GM13976 (cell line): ENCODE measurements at regions not wholly inside any gene's neighbourhood (a gene's known extent, or its start where the extent isn't known, plus 50 kb on each side); places are given as distances from the start of the nearest gene placed in this dataset.

Source experiments
- DNase-seq: peaks from one replicate; pipeline ENCODE4 v3.0.0; 2012; ENCODE audit warnings: low spot score
- in situ Hi-C: fragments of 300-500 bp; cut with MboI; formaldehyde crosslinking; loops from one replicate; pipeline ENCODE4 v1.12.0; 2022; ENCODE audit warnings: low sequenced_read_pairs, mixed read lengths, inconsistent platforms; ENCODE audit not compliant: unreplicated experiment
- TF ChIP-seq, protein P1 (sequence below): IDR thresholded peaks from 2 replicates; pipeline ENCODE4 v1.5.1; 2012; ENCODE audit warnings: borderline replicate concordance, mild to moderate bottlenecking; ENCODE audit not compliant: insufficient read depth; ENCODE audit errors: extremely low read depth, missing control alignments, control extremely low read depth

DNA sequence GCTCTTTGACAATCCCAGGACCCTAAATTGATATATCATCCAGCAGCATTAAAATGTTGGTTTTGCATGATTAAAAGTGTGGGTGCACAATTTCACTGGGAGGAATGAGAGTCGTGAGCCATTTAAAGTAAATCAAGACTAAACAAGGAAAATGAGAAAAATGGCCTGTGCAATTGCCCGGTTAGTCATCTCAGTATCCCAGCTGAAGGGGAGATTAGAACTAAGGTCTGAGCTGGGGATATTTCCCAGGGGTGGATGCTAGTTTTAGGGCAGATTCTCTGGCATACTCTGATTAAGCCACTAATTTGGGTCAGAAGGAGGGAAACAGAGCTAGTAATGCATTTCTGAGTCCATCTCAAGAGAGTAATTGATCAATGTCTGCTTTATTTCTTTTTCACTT is 177.2 kb downstream of the EN1 start:
- DNase-seq: no peak
- in situ Hi-C loops: no loop called here
- TF ChIP-seq, protein P1, sequence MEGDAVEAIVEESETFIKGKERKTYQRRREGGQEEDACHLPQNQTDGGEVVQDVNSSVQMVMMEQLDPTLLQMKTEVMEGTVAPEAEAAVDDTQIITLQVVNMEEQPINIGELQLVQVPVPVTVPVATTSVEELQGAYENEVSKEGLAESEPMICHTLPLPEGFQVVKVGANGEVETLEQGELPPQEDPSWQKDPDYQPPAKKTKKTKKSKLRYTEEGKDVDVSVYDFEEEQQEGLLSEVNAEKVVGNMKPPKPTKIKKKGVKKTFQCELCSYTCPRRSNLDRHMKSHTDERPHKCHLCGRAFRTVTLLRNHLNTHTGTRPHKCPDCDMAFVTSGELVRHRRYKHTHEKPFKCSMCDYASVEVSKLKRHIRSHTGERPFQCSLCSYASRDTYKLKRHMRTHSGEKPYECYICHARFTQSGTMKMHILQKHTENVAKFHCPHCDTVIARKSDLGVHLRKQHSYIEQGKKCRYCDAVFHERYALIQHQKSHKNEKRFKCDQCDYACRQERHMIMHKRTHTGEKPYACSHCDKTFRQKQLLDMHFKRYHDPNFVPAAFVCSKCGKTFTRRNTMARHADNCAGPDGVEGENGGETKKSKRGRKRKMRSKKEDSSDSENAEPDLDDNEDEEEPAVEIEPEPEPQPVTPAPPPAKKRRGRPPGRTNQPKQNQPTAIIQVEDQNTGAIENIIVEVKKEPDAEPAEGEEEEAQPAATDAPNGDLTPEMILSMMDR: no peak

DNA sequence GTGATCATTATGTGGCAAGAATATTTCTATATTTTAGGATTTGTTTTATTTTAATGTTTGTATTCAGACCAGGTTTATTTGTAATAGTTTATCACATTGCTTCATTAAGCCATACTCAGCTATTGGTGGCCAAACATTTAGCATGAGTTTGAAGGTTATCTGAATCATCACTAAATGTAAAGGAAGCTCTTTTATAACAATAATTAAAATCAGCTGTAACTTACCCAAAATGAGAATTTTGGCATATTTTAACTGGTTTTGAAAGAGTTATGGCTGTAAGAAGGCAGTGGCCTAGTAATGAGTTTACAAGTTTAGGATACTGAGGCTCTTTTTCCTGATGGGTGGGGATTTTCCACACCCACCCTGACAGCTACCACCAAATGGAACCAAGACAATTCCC is 177.8 kb downstream of the EN1 start:
- in situ Hi-C loops: no loop called here
- no peak for DNase-seq
- TF ChIP-seq, protein P1: no peak

DNA sequence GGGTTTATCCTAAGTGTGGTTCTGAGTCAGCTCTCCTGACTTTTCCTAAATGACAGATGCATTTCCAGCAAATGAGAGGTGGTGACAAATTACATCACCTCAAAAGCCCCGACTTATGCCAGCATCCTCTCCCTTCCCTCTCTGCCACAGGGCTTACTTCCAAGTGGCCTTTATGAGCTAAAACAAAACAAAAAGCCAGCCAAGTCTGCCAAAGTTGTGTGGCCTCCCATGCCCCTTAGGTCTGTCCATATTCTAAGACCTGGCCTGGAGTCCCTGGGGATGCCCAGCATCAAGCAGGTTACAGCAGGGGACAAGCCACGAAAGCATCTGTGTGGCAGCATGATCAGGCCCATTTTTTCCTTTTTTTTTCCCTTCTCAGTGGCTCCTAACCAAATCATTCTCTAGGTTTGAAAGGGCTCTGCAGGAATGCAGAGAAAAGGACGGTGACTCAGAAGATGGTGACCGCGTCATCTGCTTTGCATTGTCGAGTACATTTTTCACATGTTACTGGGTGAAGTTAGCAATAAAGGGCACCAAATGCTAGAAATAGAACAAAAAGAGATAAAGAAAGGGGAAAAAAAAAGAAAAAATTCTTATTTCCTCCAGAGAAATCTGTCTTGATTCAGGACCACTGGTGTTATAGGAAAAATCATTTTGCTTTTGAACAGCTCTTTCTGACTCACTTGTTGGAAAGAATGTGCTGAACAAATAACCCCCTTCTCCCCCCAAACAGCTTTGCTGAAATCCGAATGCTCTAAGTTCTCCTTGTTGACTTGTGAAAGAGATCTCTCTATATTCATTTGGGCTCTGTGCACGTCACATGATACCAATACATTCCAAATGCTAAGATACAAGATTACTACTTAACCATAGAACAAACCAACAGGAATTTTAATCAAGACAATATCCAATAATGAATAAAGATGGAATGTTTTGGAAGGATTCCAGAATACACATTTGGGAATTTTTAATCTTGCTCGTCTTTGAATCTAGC is 178.7 kb downstream of the EN1 start:
- TF ChIP-seq, protein P1: no peak
- in situ Hi-C loops: no loop called here
- no peak for DNase-seq

DNA sequence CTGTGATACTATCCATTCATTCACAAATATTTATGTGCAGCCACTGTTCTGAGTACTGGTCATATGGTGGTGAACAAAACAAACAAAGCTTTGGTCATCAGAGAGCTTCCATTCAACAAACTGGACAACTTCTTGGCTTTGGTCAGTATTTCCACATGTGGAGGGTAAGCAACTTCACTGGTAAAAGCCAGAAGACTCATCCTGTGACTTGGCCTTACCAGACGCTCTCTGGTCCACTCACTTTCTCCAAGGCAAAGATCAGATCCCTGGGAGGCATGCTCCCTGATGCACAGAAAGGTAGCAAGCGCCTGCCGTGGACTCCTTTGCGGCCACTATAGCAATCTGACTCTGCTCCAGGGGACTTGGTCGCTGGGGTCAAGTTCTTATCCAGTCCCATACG is 179.5 kb downstream of the EN1 start:
- no peak for DNase-seq
- TF ChIP-seq, protein P1: no peak
- in situ Hi-C loops: no loop called here

DNA sequence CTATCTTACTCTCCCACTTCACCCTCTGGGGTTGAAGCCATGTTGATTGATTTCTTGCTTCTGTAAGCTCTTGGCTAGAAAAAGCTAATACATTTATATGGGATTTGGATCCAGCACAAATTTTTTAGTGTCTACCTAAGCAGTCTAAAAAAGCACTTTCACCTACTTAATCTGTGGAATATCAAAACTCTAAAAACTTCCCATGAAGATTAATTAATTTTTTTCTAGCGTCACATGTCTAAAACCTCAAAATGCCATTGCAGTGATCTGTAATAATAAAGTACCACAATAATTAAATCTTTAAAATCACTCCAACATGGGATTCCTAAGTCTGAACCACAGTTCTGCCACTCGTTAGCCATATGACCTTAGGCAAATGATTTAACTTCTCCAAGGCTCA is 180.1 kb downstream of the EN1 start:
- no peak for DNase-seq
- TF ChIP-seq, protein P1: no peak
- in situ Hi-C loops: no loop called here

DNA sequence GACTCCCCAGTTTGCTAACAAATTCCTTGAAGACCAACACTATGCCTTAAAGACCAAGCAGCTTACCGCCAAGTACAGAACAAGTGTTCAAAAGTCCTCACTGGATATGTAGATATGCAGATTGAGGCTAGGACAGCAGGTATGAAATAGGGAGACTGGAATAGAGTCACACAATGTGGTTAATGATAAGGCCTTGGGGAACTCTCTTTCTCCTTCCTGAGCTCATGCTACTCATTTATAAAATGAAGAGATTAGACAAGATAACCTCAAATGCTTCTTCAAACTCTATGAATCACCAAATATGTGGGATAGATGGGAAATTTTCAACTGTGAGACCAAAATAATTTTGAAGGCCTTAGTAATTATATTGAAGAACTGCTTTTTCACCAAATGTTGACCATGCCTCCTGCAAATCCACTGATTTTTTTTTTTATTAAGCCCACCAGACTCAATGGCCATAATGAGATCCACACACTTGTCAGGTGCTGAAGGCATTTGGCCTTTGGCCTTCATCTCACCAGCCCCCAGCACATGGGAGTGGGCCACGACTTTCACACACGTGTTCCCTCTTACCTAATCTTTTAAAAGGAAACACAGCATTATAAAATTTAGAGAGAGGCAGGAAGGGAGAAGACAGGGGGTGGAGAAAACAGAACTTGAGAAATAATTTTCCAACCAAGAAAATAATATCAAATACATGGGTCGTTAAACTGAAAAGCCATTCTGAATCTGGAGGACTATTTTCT is 181.5 kb downstream of the EN1 start:
- TF ChIP-seq, protein P1: no peak
- DNase-seq: no peak
- in situ Hi-C loops: no loop called here
